SK-N-SH treated with all-trans-retinoic acid at 6 μM for 48 hours (cell line): ENCODE measurements at regions not wholly inside any gene's neighbourhood (a gene's known extent, or its start where the extent isn't known, plus 50 kb on each side); places are given as distances from the start of the nearest gene placed in this dataset.

Experiments used
- ARNTL ChIP-seq: fragments of 450-650 bp; formaldehyde crosslinking; IDR thresholded peaks from 2 replicates; pipeline ENCODE4 v1.5.0; 2020; ENCODE audit warnings: low read depth, mild to moderate bottlenecking, moderate library complexity, borderline replicate concordance
- BACH2 ChIP-seq: fragments of 250-450 bp; sonication (Bioruptor Pico); IDR thresholded peaks from 2 replicates; pipeline ENCODE4 v1.9.0; 2021; ENCODE audit warnings: mild to moderate bottlenecking, borderline replicate concordance
- PATZ1 ChIP-seq: fragments of 250-450 bp; sonication (Bioruptor Pico); IDR thresholded peaks from 2 replicates; pipeline ENCODE4 v1.8.0; 2020; ENCODE audit warnings: mild to moderate bottlenecking, moderate library complexity, borderline replicate concordance
- ZNF70 ChIP-seq: fragments of 450-650 bp; formaldehyde crosslinking; IDR thresholded peaks from 2 replicates; pipeline ENCODE4 v1.5.0; 2020; ENCODE audit warnings: mild to moderate bottlenecking, moderate library complexity

DNA sequence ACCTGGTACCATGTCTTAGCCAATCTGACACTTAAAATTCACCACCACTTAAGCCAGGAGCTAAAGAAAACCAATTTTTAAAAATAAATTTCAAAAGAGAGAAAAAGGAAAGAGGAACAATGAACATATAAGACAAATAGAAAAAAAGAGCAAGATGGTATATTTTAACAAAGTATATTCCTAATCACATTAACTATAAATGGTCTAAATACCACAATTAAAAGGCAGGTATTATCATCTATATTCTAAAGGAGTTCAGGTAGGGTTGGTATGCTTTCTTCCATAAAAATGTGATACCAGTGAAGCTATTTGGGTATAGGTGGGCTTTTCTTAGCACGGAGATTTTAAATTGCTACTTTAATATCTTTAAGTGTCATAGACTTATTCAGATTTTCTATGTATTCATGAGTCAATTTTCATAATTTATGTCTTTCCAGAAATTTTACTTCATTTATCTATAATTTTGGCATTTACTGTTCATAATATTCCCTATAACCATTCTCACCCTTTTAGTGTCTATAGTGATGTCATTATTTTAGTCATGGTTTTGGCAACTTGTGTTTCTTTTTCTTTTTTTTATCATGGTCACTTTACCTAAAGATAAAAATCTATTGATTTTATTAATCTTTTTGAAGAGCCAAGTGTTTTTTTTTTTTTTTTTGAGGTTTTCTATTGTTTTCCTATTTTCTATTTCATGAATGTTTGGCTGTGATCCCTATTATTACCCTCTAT is 56.5 kb upstream of the IGLL5 start:
- TF ChIP-seq PATZ1: no peak
- no peak for TF ChIP-seq ARNTL (CRISPR knock-in tag)
- TF ChIP-seq BACH2 (CRISPR knock-in tag): no peak
- no peak for TF ChIP-seq ZNF70
